ENCODE measurements at regions not wholly inside any gene's neighbourhood (a gene's known extent, or its start where the extent isn't known, plus 50 kb on each side); places are given as distances from the start of the nearest gene placed in this dataset.

GRCh38 chr22:48688366-48688765 lies 1139.3 kb downstream of the BRD1 start:
- DNase-seq (ENCODE audit: low read depth in 2 of 3, low spot score in 2 of 3) = no peak

- no peak for DNase-seq (ENCODE audit: low read depth in 2 of 3, low spot score in 2 of 3)
Observed at GRCh38 chr22:48687606-48688005, 1140.1 kb downstream of the BRD1 start.

- no peak for DNase-seq (ENCODE audit: low read depth in 2 of 3, low spot score in 2 of 3)
Observed at GRCh38 chr22:48686694-48687302, 1140.9 kb downstream of the BRD1 start.

GRCh38 chr22:48685767-48686166 lies 1141.9 kb downstream of the BRD1 start:
- DNase-seq (ENCODE audit: low read depth in 2 of 3, low spot score in 2 of 3) = no peak

GRCh38 chr22:48683640-48684039 lies 1144.0 kb downstream of the BRD1 start:
- DNase-seq (ENCODE audit: low read depth in 2 of 3, low spot score in 2 of 3) = no peak

GRCh38 chr22:48682504-48682903 lies 1145.2 kb downstream of the BRD1 start:
- DNase-seq (ENCODE audit: low read depth in 2 of 3, low spot score in 2 of 3) = no peak

- no peak for DNase-seq (ENCODE audit: low read depth in 2 of 3, low spot score in 2 of 3)
Observed at GRCh38 chr22:48680601-48681000, 1147.1 kb downstream of the BRD1 start.

GRCh38 chr22:48679656-48680555 lies 1147.8 kb downstream of the BRD1 start:
- DNase-seq (ENCODE audit: low read depth in 2 of 3, low spot score in 2 of 3) = no peak

- no peak for DNase-seq (ENCODE audit: low read depth in 2 of 3, low spot score in 2 of 3)
Observed at GRCh38 chr22:48678171-48679135, 1149.2 kb downstream of the BRD1 start.

GRCh38 chr22:48677621-48678020 lies 1150.1 kb downstream of the BRD1 start:
- DNase-seq (ENCODE audit: low read depth in 2 of 3, low spot score in 2 of 3) = no peak

- DNase-seq (ENCODE audit: low read depth in 2 of 3, low spot score in 2 of 3) = no peak
Observed at GRCh38 chr22:48677168-48677520, 1150.5 kb downstream of the BRD1 start.

GRCh38 chr22:48676266-48677167 lies 1151.2 kb downstream of the BRD1 start:
- no peak for DNase-seq (ENCODE audit: low read depth in 2 of 3, low spot score in 2 of 3)

GRCh38 chr22:48675830-48676145 lies 1151.9 kb downstream of the BRD1 start:
- DNase-seq (ENCODE audit: low read depth in 2 of 3, low spot score in 2 of 3) = no peak

GRCh38 chr22:48675141-48675829 lies 1152.4 kb downstream of the BRD1 start:
- DNase-seq (ENCODE audit: low read depth in 2 of 3, low spot score in 2 of 3) = no peak

- no peak for DNase-seq (ENCODE audit: low read depth in 2 of 3, low spot score in 2 of 3)
Observed at GRCh38 chr22:48673806-48674500, 1153.7 kb downstream of the BRD1 start.

GRCh38 chr22:48672387-48672786 lies 1155.3 kb downstream of the BRD1 start:
- no peak for DNase-seq (ENCODE audit: low read depth in 2 of 3, low spot score in 2 of 3)

- no peak for DNase-seq (ENCODE audit: low read depth in 2 of 3, low spot score in 2 of 3)
Observed at GRCh38 chr22:48670731-48671130, 1156.9 kb downstream of the BRD1 start.

- no peak for DNase-seq (ENCODE audit: low read depth in 2 of 3, low spot score in 2 of 3)
Observed at GRCh38 chr22:48669986-48670716, 1157.5 kb downstream of the BRD1 start.

- DNase-seq (ENCODE audit: low read depth in 2 of 3, low spot score in 2 of 3) = no peak
Observed at GRCh38 chr22:48669226-48669625, 1158.4 kb downstream of the BRD1 start.

Measured in activated CD8-positive, alpha-beta memory T cell treated with anti-CD3 and anti-CD28 coated beads for 48 hours (primary cell).